ENCODE measurements at regions not wholly inside any gene's neighbourhood (a gene's known extent, or its start where the extent isn't known, plus 50 kb on each side); places are given as distances from the start of the nearest gene placed in this dataset.

DNA sequence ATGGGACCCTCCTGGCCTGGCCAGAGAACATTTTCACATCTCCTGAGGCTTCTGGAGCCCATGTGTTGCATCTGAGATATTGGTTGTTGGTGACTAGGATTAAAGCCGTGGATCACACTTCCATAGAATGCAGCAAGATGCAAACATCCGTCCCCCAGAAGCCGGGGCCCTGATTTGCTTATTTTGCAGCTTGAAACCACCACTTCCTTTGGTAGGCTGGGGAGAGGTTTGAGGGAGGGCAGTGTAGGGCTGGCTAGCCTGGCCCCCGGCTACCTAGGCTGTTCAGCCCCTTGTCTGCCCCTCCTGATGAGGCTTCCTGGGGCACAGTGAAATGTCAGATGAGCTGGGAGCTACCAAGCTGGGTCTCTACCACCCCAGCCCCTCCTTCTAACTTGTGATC lies 209.7 kb upstream of the PWP1 start:
- Histone ChIP-seq H3K27me3 (ENCODE audit: control insufficient read depth, insufficient read depth, low read length) (no peaks in the 10 kb centered on the region), H3K79me2 (ENCODE audit: control insufficient read depth, insufficient read depth, low read length) (no peaks in the 10 kb centered on the region), H3K36me3 (ENCODE audit: control insufficient read depth, insufficient read depth, low read length) (no peaks in the 10 kb centered on the region), H3K9ac (ENCODE audit: insufficient read depth, low read length) (no peak overlapping the region), H3K4me1 (ENCODE audit: control insufficient read depth, extremely low read depth, insufficient read depth, low read length) (no peaks in the 10 kb centered on the region), H3K9me3 (ENCODE audit: control insufficient read depth, insufficient read depth, low read depth, low read length) (no peaks in the 10 kb centered on the region), H3K4me2 (ENCODE audit: extremely low read depth, insufficient read depth, low read length) (no peak overlapping the region), H4K20me1 (ENCODE audit: control insufficient read depth, extremely low read depth, insufficient read depth, low read length) (no peaks in the 10 kb centered on the region), H3K27ac (ENCODE audit: insufficient read depth, low read length) (no peak overlapping the region), H3K4me3 (replicated peaks in 1 of 4; ENCODE audit: control extremely low read depth in 1 of 4, insufficient read depth in 1 of 4, low read depth in 3 of 4, low read length in 4 of 4) (no peak overlapping the region), H2AFZ (ENCODE audit: low read length) (no peak overlapping the region)
- TF ChIP-seq EZH2 (IDR thresholded peaks at IDR 0.05; ENCODE audit: low read length, missing control alignments): no peak
- TF ChIP-seq, protein P1, sequence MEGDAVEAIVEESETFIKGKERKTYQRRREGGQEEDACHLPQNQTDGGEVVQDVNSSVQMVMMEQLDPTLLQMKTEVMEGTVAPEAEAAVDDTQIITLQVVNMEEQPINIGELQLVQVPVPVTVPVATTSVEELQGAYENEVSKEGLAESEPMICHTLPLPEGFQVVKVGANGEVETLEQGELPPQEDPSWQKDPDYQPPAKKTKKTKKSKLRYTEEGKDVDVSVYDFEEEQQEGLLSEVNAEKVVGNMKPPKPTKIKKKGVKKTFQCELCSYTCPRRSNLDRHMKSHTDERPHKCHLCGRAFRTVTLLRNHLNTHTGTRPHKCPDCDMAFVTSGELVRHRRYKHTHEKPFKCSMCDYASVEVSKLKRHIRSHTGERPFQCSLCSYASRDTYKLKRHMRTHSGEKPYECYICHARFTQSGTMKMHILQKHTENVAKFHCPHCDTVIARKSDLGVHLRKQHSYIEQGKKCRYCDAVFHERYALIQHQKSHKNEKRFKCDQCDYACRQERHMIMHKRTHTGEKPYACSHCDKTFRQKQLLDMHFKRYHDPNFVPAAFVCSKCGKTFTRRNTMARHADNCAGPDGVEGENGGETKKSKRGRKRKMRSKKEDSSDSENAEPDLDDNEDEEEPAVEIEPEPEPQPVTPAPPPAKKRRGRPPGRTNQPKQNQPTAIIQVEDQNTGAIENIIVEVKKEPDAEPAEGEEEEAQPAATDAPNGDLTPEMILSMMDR (conservative IDR thresholded peaks at IDR 0.05 in 1 of 2, IDR thresholded peaks at IDR 0.05 in 1 of 2; ENCODE audit: low read depth in 1 of 2, low read length in 2 of 2): no peak
- DNase-seq (ENCODE audit: low read depth in 2 of 2): no peak

DNA sequence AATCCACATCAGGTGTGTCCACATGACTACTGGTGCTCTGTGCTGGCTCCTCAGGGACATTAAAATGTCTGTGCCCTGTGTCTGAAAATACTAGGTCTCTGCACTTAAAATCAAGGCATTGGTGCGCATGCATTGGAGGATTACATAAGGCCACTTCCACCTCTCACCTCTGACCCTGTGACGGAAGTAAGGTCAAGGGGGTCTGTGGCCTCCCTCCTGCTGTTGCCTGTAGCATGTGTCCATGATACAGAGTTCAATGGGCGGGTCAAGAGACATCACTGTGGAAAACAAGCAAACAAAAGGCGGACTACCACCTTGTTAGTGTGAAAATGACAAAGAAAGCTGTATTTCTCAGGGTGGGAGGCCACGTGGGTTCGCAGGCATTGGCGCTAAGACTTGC lies 208.6 kb upstream of the PWP1 start:
- no peak overlapping the region for H3K27ac ChIP-seq (ENCODE audit: insufficient read depth, low read length)
- no peaks in the 10 kb centered on the region for H3K27me3 ChIP-seq (ENCODE audit: control insufficient read depth, insufficient read depth, low read length)
- no peak overlapping the region for H2AFZ ChIP-seq (ENCODE audit: low read length)
- no peaks in the 10 kb centered on the region for H3K9me3 ChIP-seq (ENCODE audit: control insufficient read depth, insufficient read depth, low read depth, low read length)
- no peak for DNase-seq (ENCODE audit: low read depth in 2 of 2)
- no peaks in the 10 kb centered on the region for H3K4me1 ChIP-seq (ENCODE audit: control insufficient read depth, extremely low read depth, insufficient read depth, low read length)
- H3K36me3 ChIP-seq (ENCODE audit: control insufficient read depth, insufficient read depth, low read length): no peaks in the 10 kb centered on the region
- no peak overlapping the region for H3K9ac ChIP-seq (ENCODE audit: insufficient read depth, low read length)
- no peaks in the 10 kb centered on the region for H3K79me2 ChIP-seq (ENCODE audit: control insufficient read depth, insufficient read depth, low read length)
- no peak overlapping the region for H3K4me2 ChIP-seq (ENCODE audit: extremely low read depth, insufficient read depth, low read length)
- no peaks in the 10 kb centered on the region for H4K20me1 ChIP-seq (ENCODE audit: control insufficient read depth, extremely low read depth, insufficient read depth, low read length)
- H3K4me3 ChIP-seq (replicated peaks in 1 of 4; ENCODE audit: control extremely low read depth in 1 of 4, insufficient read depth in 1 of 4, low read depth in 3 of 4, low read length in 4 of 4): no peak overlapping the region
- TF ChIP-seq, protein P1 (conservative IDR thresholded peaks at IDR 0.05 in 1 of 2, IDR thresholded peaks at IDR 0.05 in 1 of 2; ENCODE audit: low read depth in 1 of 2, low read length in 2 of 2): no peak
- no peak for TF ChIP-seq EZH2 (IDR thresholded peaks at IDR 0.05; ENCODE audit: low read length, missing control alignments)

DNA sequence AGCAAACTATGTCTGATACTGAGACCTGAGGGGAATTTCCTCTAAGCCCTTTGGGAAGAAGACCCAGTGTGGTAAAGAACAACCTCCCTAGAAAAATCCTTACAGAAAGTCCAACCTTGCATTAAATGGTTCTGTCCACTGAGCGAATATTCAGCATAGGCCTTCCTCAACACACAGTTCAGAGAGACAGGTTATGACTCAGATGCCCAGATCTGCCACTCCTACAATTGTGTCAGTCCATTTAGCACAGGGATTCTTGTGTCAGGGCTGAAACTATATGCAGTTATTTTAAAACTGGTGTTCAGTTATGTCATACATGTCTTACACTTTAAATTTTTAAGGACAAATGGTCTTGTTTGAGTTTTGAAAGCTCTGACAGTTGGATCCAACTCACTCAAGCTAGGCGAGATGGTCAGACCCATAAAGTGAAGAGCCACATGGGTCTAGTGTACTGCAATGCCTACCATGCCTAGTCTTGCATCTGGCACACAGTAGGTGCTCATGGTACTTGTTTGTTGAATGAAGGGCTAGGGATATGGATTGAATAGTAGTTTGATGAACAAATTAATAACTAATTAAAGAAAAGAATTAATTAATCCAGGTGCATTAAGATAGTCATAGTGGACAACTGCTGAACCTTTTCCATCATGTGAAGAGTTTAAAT lies 207.5 kb upstream of the PWP1 start:
- Histone ChIP-seq H3K36me3 (ENCODE audit: control insufficient read depth, insufficient read depth, low read length) (no peaks in the 10 kb centered on the region), H3K4me3 (replicated peaks in 1 of 4; ENCODE audit: control extremely low read depth in 1 of 4, insufficient read depth in 1 of 4, low read depth in 3 of 4, low read length in 4 of 4) (no peak overlapping the region), H3K4me1 (ENCODE audit: control insufficient read depth, extremely low read depth, insufficient read depth, low read length) (no peaks in the 10 kb centered on the region), H3K9ac (ENCODE audit: insufficient read depth, low read length) (no peak overlapping the region), H3K4me2 (ENCODE audit: extremely low read depth, insufficient read depth, low read length) (no peak overlapping the region), H3K27ac (ENCODE audit: insufficient read depth, low read length) (no peak overlapping the region), H3K9me3 (ENCODE audit: control insufficient read depth, insufficient read depth, low read depth, low read length) (no peaks in the 10 kb centered on the region), H4K20me1 (ENCODE audit: control insufficient read depth, extremely low read depth, insufficient read depth, low read length) (no peaks in the 10 kb centered on the region), H2AFZ (ENCODE audit: low read length) (no peak overlapping the region), H3K27me3 (ENCODE audit: control insufficient read depth, insufficient read depth, low read length) (no peaks in the 10 kb centered on the region), H3K79me2 (ENCODE audit: control insufficient read depth, insufficient read depth, low read length) (no peaks in the 10 kb centered on the region)
- DNase-seq (ENCODE audit: low read depth in 2 of 2): no peak
- TF ChIP-seq, protein P1 (conservative IDR thresholded peaks at IDR 0.05 in 1 of 2, IDR thresholded peaks at IDR 0.05 in 1 of 2; ENCODE audit: low read depth in 1 of 2, low read length in 2 of 2): no peak
- no peak for TF ChIP-seq EZH2 (IDR thresholded peaks at IDR 0.05; ENCODE audit: low read length, missing control alignments)

Measured in fibroblast of lung (primary cell).